ENCODE measurements at regions not wholly inside any gene's neighbourhood (a gene's known extent, or its start where the extent isn't known, plus 50 kb on each side); places are given as distances from the start of the nearest gene placed in this dataset.
A peak's percentile ranks its signal among the peaks of the same experiment; 100 is the strongest.

- H3K9me1 ChIP-seq (ENCODE audit: control insufficient read depth, insufficient read depth, low read length), result no peaks in the 10 kb centered on the region
- H3K9me3 ChIP-seq (replicated peaks; ENCODE audit: control insufficient read depth, insufficient read depth, low read depth, low read length), result no peaks in the 10 kb centered on the region
- BruUV-seq (replicated peaks), result no TSS peak
- ATAC-seq, result no peak
- no peaks in the 10 kb centered on the region for H4K20me1 ChIP-seq (replicated peaks; ENCODE audit: control insufficient read depth, insufficient read depth, low read length)
- no peaks in the 10 kb centered on the region for H3K36me3 ChIP-seq (ENCODE audit: control insufficient read depth, insufficient read depth, low read length)
- WGBS (ENCODE audit: insufficient coverage, low coverage, missing lambda C conversion rate), result 0% methylated on average over 1 of the region's 1 CpG
- H2AFZ ChIP-seq (ENCODE audit: low read depth, low read length), result no peak overlapping the region
- H3K79me2 ChIP-seq (ENCODE audit: control insufficient read depth, insufficient read depth, low read length), result no peaks in the 10 kb centered on the region
- no peak overlapping the region for H3K4me3 ChIP-seq
- H3K4me1 ChIP-seq (replicated peaks in 1 of 2; ENCODE audit: control insufficient read depth in 2 of 2, insufficient read depth in 2 of 2, low read length in 2 of 2), result no peaks in the 10 kb centered on the region
- in situ Hi-C loops (cut with MboI) (no loop called here), intact Hi-C loops (cut with micrococcal nuclease) (no loop called here)
- no peaks in the 10 kb centered on the region for H3K27me3 ChIP-seq (ENCODE audit: control insufficient read depth in 2 of 2, insufficient read depth in 2 of 2, low read length in 2 of 2)
- H3K9ac ChIP-seq (ENCODE audit: insufficient read depth in 1 of 2, low read depth in 2 of 2, low read length in 2 of 2), result no peak overlapping the region
- no peak overlapping the region for H3K4me2 ChIP-seq (ENCODE audit: insufficient read depth, low read length)
- POLR2A ChIA-PET, result no interaction called here
- no peak for DNase-seq (ENCODE audit: extremely low read depth in 1 of 4, low spot score in 3 of 4)
- FAIRE-seq, result no peak
- TF ChIP-seq, protein P1, sequence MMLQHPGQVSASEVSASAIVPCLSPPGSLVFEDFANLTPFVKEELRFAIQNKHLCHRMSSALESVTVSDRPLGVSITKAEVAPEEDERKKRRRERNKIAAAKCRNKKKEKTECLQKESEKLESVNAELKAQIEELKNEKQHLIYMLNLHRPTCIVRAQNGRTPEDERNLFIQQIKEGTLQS (IDR thresholded peaks at IDR 0.05), result peak; percentile 19; the same call in 1 of the 2 replicates
- TF ChIP-seq, protein P1 (CRISPR knock-in tag; conservative IDR thresholded peaks at IDR 0.05), result no peak
- TF ChIP-seq ZC3H11A (IDR thresholded peaks at IDR 0.05; ENCODE audit: low read depth, low read length), result no peak
- peak; percentile 75 for TF ChIP-seq FOSL1 (tag; conservative IDR thresholded peaks at IDR 0.05)
- TF ChIP-seq NFRKB (IDR thresholded peaks at IDR 0.05; ENCODE audit: low read depth), result no peak
- CTCF ChIA-PET (ENCODE audit: low intra/inter-chr PET ratio), result no interaction called here
- H3K27ac ChIP-seq (ENCODE audit: extremely low read depth, low read depth, low read length), result no peak overlapping the region
Measured at GRCh38 chr5:145484158-145484557, 351.0 kb downstream of the PRELID2 start.

DNA sequence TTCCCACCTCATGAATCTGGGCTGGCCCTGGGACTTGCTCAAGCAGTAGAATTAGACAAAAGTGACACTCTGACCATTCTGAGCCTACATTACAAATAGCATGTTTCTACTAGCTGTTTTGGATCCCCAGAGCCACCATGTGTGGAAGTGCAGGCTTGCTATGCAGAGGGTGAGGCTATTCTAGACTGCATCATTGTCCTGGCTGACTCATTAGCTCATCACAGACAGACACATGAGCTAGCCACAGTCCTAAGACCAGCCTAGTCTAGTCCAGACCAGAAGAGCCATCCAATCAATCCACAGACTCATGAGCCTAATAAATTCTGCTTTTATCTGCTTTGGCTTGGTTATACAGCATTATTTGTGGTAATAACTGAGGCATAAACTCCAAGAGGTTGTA, 351.9 kb downstream of the PRELID2 start:
- Histone ChIP-seq H3K79me2 (ENCODE audit: control insufficient read depth, insufficient read depth, low read length) (no peaks in the 10 kb centered on the region), H3K9me1 (ENCODE audit: control insufficient read depth, insufficient read depth, low read length) (no peaks in the 10 kb centered on the region), H3K4me1 (replicated peaks in 1 of 2; ENCODE audit: control insufficient read depth in 2 of 2, insufficient read depth in 2 of 2, low read length in 2 of 2) (no peaks in the 10 kb centered on the region), H3K27ac (ENCODE audit: extremely low read depth, low read depth, low read length) (no peak overlapping the region), H3K4me2 (ENCODE audit: insufficient read depth, low read length) (no peak overlapping the region), H3K36me3 (ENCODE audit: control insufficient read depth, insufficient read depth, low read length) (no peaks in the 10 kb centered on the region), H2AFZ (ENCODE audit: low read depth, low read length) (no peak overlapping the region), H3K9me3 (replicated peaks; ENCODE audit: control insufficient read depth, insufficient read depth, low read depth, low read length) (no peaks in the 10 kb centered on the region), H3K9ac (ENCODE audit: insufficient read depth in 1 of 2, low read depth in 2 of 2, low read length in 2 of 2) (no peak overlapping the region), H3K27me3 (ENCODE audit: control insufficient read depth in 2 of 2, insufficient read depth in 2 of 2, low read length in 2 of 2) (no peaks in the 10 kb centered on the region), H3K4me3 (no peak overlapping the region), H4K20me1 (replicated peaks; ENCODE audit: control insufficient read depth, insufficient read depth, low read length) (no peaks in the 10 kb centered on the region)
- no peak for FAIRE-seq
- no TSS peak for BruUV-seq (replicated peaks)
- ChIA-PET POLR2A (no interaction called here), CTCF (ENCODE audit: low intra/inter-chr PET ratio) (no interaction called here)
- intact Hi-C loops (cut with micrococcal nuclease), result no loop called here
- in situ Hi-C loops (cut with MboI), result no loop called here
- ATAC-seq, result no peak
- DNase-seq (ENCODE audit: extremely low read depth in 1 of 4, low spot score in 3 of 4), result no peak
- TF ChIP-seq MBD2 (IDR thresholded peaks at IDR 0.05; ENCODE audit: borderline replicate concordance, low read depth) (no peak), BMI1 (IDR thresholded peaks at IDR 0.05; ENCODE audit: low read length) (no peak), POU5F1 (IDR thresholded peaks at IDR 0.05; ENCODE audit: borderline replicate concordance, low read depth, low read length, partially characterized antibody) (no peak), ZNF785 (CRISPR knock-in tag; IDR thresholded peaks at IDR 0.05) (no peak), DMBX1 (CRISPR knock-in tag; IDR thresholded peaks at IDR 0.05; ENCODE audit: borderline replicate concordance) (no peak), KAT8 (IDR thresholded peaks at IDR 0.05; ENCODE audit: low read depth) (no peak), NRF1 (conservative IDR thresholded peaks at IDR 0.05 in 1 of 2, IDR thresholded peaks at IDR 0.05 in 1 of 2) (no peak)
- TF ChIP-seq, protein P2, sequence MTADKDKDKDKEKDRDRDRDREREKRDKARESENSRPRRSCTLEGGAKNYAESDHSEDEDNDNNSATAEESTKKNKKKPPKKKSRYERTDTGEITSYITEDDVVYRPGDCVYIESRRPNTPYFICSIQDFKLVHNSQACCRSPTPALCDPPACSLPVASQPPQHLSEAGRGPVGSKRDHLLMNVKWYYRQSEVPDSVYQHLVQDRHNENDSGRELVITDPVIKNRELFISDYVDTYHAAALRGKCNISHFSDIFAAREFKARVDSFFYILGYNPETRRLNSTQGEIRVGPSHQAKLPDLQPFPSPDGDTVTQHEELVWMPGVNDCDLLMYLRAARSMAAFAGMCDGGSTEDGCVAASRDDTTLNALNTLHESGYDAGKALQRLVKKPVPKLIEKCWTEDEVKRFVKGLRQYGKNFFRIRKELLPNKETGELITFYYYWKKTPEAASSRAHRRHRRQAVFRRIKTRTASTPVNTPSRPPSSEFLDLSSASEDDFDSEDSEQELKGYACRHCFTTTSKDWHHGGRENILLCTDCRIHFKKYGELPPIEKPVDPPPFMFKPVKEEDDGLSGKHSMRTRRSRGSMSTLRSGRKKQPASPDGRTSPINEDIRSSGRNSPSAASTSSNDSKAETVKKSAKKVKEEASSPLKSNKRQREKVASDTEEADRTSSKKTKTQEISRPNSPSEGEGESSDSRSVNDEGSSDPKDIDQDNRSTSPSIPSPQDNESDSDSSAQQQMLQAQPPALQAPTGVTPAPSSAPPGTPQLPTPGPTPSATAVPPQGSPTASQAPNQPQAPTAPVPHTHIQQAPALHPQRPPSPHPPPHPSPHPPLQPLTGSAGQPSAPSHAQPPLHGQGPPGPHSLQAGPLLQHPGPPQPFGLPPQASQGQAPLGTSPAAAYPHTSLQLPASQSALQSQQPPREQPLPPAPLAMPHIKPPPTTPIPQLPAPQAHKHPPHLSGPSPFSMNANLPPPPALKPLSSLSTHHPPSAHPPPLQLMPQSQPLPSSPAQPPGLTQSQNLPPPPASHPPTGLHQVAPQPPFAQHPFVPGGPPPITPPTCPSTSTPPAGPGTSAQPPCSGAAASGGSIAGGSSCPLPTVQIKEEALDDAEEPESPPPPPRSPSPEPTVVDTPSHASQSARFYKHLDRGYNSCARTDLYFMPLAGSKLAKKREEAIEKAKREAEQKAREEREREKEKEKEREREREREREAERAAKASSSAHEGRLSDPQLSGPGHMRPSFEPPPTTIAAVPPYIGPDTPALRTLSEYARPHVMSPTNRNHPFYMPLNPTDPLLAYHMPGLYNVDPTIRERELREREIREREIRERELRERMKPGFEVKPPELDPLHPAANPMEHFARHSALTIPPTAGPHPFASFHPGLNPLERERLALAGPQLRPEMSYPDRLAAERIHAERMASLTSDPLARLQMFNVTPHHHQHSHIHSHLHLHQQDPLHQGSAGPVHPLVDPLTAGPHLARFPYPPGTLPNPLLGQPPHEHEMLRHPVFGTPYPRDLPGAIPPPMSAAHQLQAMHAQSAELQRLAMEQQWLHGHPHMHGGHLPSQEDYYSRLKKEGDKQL (CRISPR knock-in tag; IDR thresholded peaks at IDR 0.05; ENCODE audit: borderline replicate concordance), result no peak

Data from K562 (cell line).